Naive B cell (primary cell): ENCODE measurements at regions not wholly inside any gene's neighbourhood (a gene's known extent, or its start where the extent isn't known, plus 50 kb on each side); places are given as distances from the start of the nearest gene placed in this dataset.

Experiments
- ATAC-seq, 2 donors: fragments of 150-1000 bp; cut with Tn5 transposase; 2 replicates each; pipeline ENCODE4 v1.10.0; 2021; ENCODE audit warnings: low read depth in 2 of 2, mild to moderate bottlenecking in 2 of 2, moderate library complexity in 2 of 2
- DNase-seq: peaks from one replicate; pipeline ENCODE4 v3.0.0; 2022
- H3K27ac Mint-ChIP-seq, 6 donors: one replicate each; pipeline ENCODE4 v1.8.0; 2020 to 2022; ENCODE audit warnings: mild to moderate bottlenecking in 6 of 6, mixed read lengths in 6 of 6, moderate library complexity in 5 of 6, inconsistent platforms in 2 of 6
- H3K27me3 Mint-ChIP-seq, 3 donors: one replicate each; pipeline ENCODE4 v1.8.0; 2021 to 2022; ENCODE audit warnings: mixed read lengths in 3 of 3, mild to moderate bottlenecking in 1 of 3
- H3K36me3 Mint-ChIP-seq, 2 donors: one replicate each; pipeline ENCODE4 v1.8.0; 2020 to 2022; ENCODE audit warnings: mixed read lengths in 2 of 2, inconsistent platforms in 1 of 2, mild to moderate bottlenecking in 1 of 2
- H3K4me1 Mint-ChIP-seq, 3 donors: one replicate each; pipeline ENCODE4 v1.8.0; 2020 to 2022; ENCODE audit warnings: mixed read lengths in 3 of 3, inconsistent platforms in 1 of 3, mild to moderate bottlenecking in 1 of 3, moderate library complexity in 1 of 3
- H3K4me3 Mint-ChIP-seq, 8 donors: one replicate each; pipeline ENCODE4 v1.8.0; 2020 to 2022; ENCODE audit warnings: mild to moderate bottlenecking in 8 of 8, mixed read lengths in 8 of 8, moderate library complexity in 8 of 8, inconsistent platforms in 2 of 8
- H3K9me3 Mint-ChIP-seq, 7 donors: one replicate each; pipeline ENCODE4 v1.8.0; 2020 to 2022; ENCODE audit warnings: mixed read lengths in 7 of 7, mild to moderate bottlenecking in 5 of 7, inconsistent platforms in 2 of 7, moderate library complexity in 1 of 7

DNA sequence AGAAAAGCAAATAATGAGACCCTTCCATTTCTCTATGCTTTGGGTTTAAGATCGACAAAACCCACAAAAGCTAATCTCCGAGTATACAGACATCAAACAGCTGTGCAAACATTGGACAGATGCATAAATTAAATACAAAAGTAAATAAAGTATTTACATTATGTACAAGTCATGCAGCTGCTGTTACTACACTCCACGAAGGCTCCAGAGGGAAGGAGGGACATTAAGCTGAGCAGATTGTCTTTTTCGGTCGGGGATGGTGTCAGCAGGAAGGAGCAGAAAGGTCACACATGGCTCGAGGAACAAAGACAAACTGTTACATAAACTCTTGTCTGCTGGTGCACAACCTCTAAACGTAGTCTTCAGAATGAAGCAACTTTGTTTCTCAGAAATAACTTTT lies 88.8 kb upstream of the BARX2 start:
- no peak for ATAC-seq
- H3K4me1 Mint-ChIP-seq: no peaks in the 10 kb centered on the region
- no peaks in the 10 kb centered on the region for H3K9me3 Mint-ChIP-seq
- H3K27me3 Mint-ChIP-seq: peaks cover 29 to 44% (median 30%) of the 10 kb centered on the region in 3 donors
- no peaks in the 10 kb centered on the region for H3K36me3 Mint-ChIP-seq
- no peak overlapping the region for H3K27ac Mint-ChIP-seq
- H3K4me3 Mint-ChIP-seq: no peak overlapping the region
- no peak for DNase-seq

DNA sequence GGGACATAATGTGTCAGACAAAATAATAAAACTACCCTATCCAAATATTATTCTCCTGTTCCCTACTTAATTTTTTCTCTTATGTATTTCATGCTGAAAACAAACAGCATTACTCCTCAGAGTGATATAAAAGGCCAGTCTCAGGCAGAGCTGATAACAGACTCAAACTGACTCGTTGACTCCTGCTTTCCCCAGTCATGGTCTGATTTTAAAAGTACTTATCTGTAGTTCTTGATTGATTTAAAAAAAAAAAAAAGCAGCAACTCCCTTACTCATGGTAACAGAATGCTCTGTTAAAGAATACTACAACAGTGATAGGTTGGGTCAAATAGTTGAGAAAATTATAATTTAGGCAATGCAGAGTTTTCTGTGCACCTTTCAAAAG lies 90.3 kb upstream of the BARX2 start:
- ATAC-seq (no peak), DNase-seq (no peak)
- no peak overlapping the region for H3K4me3 Mint-ChIP-seq
- H3K4me1 Mint-ChIP-seq: peaks cover 3 to 6% (median 6%) of the 10 kb centered on the region in 3 donors
- peaks cover 21 to 35% (median 22%) of the 10 kb centered on the region in 3 donors for H3K27me3 Mint-ChIP-seq
- H3K9me3 Mint-ChIP-seq: no peaks in the 10 kb centered on the region
- peak overlapping the region in 1 of 6 donors; percentile 10 for H3K27ac Mint-ChIP-seq
- H3K36me3 Mint-ChIP-seq: no peaks in the 10 kb centered on the region

DNA sequence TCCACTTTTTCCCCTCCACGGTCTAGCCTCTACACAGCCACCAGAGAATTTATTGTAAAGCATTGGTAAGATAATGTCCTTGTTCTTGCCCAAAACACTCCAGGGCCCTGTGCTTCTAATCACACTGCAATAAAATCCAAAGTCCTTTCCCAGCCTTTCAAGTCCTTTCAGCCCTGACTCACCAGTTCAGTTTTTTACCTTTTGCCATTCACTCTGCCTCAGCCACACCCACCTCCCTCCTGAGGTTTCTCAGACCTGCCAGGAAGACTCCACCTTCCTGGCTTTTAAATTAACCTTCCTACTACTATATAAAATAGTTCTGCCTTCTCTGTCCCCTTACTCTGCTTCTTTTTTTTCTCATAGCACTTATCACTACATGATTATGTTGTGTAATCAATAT lies 91.0 kb upstream of the ARHGAP32 start:
- Mint-ChIP-seq H3K9me3 (no peaks in the 10 kb centered on the region), H3K36me3 (no peaks in the 10 kb centered on the region), H3K4me3 (peak overlapping the region in 2 of 8 donors; percentile 40 to 48), H3K27ac (no peak overlapping the region), H3K27me3 (peaks cover 4 to 15% (median 5%) of the 10 kb centered on the region in 3 donors), H3K4me1 (peaks cover 14 to 17% (median 16%) of the 10 kb centered on the region in 3 donors)
- no peak for ATAC-seq
- DNase-seq: no peak

DNA sequence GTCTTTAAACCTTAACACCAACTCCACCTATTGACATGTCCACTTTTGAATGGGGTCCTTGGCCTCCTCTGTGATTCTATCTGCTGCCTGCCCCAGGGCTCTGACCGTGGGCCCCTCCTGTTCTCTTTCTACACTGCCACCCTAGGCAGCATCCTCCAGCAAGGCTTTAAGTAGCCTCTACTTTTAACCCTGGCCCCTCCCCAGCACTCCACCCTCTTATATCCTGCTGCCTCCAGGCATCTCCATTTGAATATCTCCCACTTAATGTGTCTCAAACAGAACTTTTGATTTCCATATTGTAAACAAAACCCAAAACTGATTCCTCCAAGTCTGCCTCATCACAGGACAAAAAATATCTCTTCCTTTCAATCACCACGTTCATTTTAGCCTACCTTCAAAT lies 90.5 kb upstream of the ARHGAP32 start:
- H3K4me1 Mint-ChIP-seq: peaks cover 19 to 22% (median 21%) of the 10 kb centered on the region in 3 donors
- ATAC-seq: no peak
- H3K27ac Mint-ChIP-seq: no peak overlapping the region
- DNase-seq: no peak
- H3K4me3 Mint-ChIP-seq: peak overlapping the region in 2 of 8 donors; percentile 40 to 48
- no peaks in the 10 kb centered on the region for H3K9me3 Mint-ChIP-seq
- no peaks in the 10 kb centered on the region for H3K36me3 Mint-ChIP-seq
- H3K27me3 Mint-ChIP-seq: peaks cover 0 to 15% (median 5%) of the 10 kb centered on the region in 3 donors

DNA sequence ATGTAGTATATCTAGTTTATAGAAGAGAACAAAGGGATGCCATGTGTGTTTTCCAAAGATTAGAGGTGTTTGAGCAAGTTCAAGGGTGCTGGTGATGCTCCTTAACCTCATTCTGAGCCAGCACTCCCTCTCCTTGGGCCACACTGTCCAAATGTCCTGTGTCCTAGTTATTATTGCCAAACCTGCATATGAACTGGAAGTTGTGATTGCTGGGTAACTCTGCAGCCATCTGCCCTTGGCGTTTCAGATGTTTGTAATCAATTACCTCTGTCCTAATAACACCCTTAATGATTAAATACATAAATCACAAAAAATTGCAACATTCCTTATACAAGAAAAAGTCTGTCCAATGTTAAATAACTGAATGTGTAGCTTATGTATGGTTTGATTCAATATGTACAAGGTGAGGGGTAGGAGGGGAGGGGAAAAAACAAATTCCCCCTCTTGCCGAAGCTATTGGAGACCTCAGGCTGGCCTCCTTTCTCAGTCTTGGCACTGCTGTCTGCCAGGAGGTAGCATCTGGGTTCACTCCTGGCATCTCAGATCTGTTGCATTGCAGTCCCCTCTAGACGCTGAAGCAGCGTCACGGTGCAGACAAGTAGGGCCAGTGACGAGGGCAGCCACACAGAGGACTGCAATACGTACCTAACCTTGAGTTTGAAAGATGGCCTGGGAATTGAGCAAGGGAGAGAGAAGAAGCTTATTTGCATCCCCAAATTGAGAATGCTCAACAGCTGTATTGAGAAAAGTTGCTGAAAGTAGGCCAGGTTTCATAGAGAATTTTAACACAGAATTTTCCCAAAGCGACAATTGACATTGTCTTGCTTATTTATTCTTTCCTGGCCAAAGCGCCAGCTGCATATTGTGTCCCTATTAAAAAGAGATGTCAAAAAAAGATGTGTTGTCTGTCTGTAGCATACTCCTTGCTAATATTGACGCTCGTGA lies 89.6 kb upstream of the ARHGAP32 start:
- Mint-ChIP-seq H3K4me1 (peaks cover 28 to 31% (median 30%) of the 10 kb centered on the region in 3 donors), H3K4me3 (peak overlapping the region in 1 of 8 donors; percentile 84), H3K9me3 (no peaks in the 10 kb centered on the region), H3K27me3 (peaks cover 3 to 14% (median 5%) of the 10 kb centered on the region in 3 donors), H3K27ac (no peak overlapping the region), H3K36me3 (no peaks in the 10 kb centered on the region)
- no peak for ATAC-seq
- DNase-seq: no peak

DNA sequence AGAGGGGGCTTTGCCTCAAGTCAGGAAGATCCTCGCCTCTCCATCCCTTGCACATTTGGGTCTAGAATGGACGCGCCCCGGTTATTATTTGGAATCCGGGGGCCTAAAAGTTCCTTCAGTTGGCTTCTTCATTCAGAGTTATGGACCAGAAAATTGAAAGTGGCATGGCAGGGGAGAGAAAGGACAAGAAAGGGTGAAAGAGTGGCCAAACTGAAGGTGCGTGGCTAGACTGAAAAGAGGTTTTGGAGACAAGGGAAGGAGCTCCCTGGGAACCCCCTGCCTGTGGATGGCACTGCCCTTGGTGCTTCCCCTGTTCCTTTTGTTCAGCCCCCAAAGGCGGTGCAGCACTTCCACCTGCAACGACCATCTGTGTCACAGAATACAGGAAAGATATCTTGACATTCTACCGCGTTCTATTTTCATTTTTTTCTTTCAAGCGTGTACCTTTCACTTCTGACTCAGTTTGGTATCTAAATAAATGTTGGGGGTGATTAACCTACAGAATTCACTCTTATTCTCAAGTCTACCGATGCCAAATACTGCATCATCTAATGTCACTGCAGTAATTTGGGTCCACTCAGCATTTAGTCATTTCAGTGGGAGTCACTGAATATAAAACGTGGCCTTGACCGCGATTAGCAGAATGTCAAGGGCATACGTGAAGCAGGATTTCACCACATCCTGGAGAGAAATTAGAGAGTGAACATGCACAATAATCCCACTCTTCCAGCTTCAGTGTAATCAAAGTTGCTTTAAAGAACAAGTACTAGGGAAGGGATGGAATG lies 88.1 kb upstream of the ARHGAP32 start:
- no peak for ATAC-seq
- peaks cover 37 to 44% (median 40%) of the 10 kb centered on the region in 3 donors for H3K4me1 Mint-ChIP-seq
- H3K9me3 Mint-ChIP-seq: no peaks in the 10 kb centered on the region
- H3K27ac Mint-ChIP-seq: peak overlapping the region; percentile 55 to 92 (median 79)
- H3K36me3 Mint-ChIP-seq: no peaks in the 10 kb centered on the region
- peaks cover 0 to 9% (median 3%) of the 10 kb centered on the region in 3 donors for H3K27me3 Mint-ChIP-seq
- DNase-seq: peak; percentile 38
- H3K4me3 Mint-ChIP-seq: peak overlapping the region; percentile 84 to 92 (median 88)

DNA sequence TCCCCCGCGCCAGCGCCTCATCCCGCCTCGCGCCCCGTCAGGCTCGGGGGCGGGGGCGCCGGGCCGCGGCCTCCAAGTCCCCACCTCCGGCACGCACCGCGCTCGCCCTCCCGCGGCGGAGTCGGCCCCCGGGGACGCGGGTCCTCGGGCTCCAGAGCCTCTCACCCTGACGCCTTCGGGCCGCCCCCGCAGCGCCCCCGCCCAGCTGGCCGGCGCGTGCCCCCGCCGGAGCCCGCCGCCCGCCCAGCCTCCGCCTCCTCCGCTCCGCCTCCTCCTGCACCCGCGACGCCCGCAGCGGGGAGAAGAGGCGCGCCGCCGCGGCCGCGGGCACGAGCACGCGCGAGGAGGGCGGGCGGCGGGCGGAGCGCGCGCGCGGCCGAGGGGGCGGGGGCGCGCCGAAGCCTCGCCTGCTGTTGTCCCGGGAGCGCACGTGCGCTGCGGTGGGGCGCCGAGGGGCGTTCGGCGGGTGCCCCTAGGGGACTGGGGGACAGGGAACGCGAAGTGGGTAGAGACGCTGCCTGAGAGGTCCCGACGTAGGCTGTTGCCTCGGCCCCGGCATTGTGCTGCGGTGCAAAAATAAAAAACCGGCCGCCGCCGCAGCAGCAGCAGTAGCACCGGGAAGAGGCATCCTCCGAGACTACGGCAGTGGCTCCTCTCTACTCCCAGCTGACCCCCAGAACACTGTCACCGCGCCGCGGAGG lies 87.4 kb upstream of the ARHGAP32 start:
- ATAC-seq (peak; percentile 81 to 82), DNase-seq (peak; percentile 87)
- H3K4me3 Mint-ChIP-seq: peak overlapping the region; percentile 84 to 92 (median 88)
- no peaks in the 10 kb centered on the region for H3K36me3 Mint-ChIP-seq
- no peaks in the 10 kb centered on the region for H3K9me3 Mint-ChIP-seq
- peaks cover 37 to 50% (median 46%) of the 10 kb centered on the region in 3 donors for H3K4me1 Mint-ChIP-seq
- peaks cover 0 to 9% (median 3%) of the 10 kb centered on the region in 3 donors for H3K27me3 Mint-ChIP-seq
- H3K27ac Mint-ChIP-seq: peak overlapping the region; percentile 55 to 92 (median 76)

DNA sequence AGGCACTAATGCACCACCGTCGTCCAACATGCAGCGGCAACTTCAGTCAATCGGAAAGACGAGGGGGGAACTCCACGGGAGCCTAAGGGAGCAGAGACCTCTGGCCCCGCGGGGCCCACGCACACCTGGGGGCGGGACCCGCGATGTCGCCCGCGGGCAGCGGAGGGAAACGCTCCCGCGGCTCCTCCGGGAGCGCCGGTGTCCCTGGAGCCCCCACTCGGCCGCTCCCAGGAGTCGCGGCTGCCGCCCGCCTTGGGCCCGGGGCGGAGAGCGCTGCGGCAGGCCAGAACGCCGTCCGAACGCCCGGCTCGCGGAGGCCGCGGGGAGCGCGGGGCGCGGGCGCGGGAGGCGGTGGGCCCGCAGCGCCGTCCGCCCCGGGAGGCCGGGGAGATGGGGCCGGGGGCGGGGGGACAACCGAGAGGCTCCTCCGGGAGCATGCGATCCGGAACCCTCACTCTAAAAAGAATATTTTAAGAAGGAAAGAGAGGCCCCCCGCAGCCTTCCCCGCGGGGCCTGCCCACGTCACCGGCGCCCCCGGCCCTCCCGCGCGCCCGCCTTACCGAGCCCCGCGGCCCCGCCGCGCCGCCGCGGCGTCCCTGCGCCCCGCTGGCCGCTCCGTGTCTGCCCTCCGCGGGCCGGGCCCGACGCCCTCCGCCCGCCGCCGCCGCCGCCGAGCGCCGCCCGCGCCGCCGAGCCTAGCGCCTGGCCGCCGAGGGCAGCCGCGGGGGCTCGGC lies 86.6 kb upstream of the ARHGAP32 start:
- peak overlapping the region; percentile 84 to 96 (median 94) for H3K4me3 Mint-ChIP-seq
- peak; percentile 29 to 40 for ATAC-seq
- no peaks in the 10 kb centered on the region for H3K9me3 Mint-ChIP-seq
- peak; percentile 41 for DNase-seq
- H3K36me3 Mint-ChIP-seq: no peaks in the 10 kb centered on the region
- peaks cover 43 to 57% (median 53%) of the 10 kb centered on the region in 3 donors for H3K4me1 Mint-ChIP-seq
- peaks cover 0 to 9% (median 3%) of the 10 kb centered on the region in 3 donors for H3K27me3 Mint-ChIP-seq
- peak overlapping the region in 5 of 6 donors; percentile 61 to 95 (median 88) for H3K27ac Mint-ChIP-seq

DNA sequence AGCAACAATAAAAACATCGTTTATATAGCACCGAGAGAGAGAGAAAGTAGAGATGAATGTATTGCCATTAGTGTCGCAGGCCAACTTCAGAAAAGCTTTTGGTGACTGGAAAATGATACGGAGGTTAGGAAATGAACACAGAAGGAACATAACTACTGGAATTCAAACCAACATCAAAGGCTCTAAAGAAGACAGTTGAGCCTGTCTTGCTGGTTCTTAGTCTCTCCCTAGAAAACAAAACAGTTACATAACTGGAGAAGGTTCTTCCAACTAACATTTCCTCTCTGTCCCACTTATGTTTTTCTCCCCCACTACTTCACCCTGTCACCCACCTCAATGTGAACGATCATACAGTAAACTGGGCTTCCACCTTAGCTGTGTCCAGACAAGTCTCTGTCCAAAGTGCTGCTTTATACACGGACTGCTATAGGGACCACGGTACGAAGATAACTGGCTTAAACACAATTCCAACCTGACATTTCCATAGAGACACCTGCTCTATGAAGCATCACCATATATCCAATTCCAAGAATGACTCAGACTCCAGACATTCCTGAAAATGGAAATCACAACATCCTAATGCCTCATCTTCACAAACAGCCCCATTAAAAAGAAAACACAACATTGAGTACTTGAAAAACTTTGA lies 85.2 kb upstream of the ARHGAP32 start:
- Mint-ChIP-seq H3K27ac (peak overlapping the region in 4 of 6 donors; percentile 50 to 95 (median 80)), H3K9me3 (no peaks in the 10 kb centered on the region), H3K4me3 (peak overlapping the region in 7 of 8 donors; percentile 84 to 96 (median 93)), H3K36me3 (no peaks in the 10 kb centered on the region), H3K4me1 (peaks cover 53 to 71% (median 67%) of the 10 kb centered on the region in 3 donors), H3K27me3 (peaks cover 0 to 3% (median 0%) of the 10 kb centered on the region in 3 donors)
- no peak for DNase-seq
- no peak for ATAC-seq

DNA sequence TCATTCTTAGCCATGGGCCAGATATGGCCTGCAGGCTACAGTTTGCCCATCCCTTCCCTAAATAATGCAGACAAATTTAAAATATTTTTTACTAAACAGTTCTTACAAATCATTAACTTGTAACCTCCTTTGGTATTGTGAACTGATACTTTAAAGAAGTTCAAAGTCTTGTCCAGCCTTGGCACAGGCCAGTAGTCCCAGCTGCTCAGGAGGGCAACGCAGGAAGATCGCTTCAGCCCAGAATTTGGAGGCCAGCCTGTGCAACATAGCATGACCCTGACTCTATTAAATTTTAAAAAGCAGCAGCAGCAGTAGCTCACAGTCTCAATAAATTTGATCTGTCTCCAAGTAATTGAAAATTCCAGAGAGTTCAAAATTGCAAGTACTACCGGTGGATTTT lies 83.7 kb upstream of the ARHGAP32 start:
- no peak for ATAC-seq
- no peak overlapping the region for H3K27ac Mint-ChIP-seq
- H3K4me1 Mint-ChIP-seq: peaks cover 64 to 84% (median 82%) of the 10 kb centered on the region in 3 donors
- no peak for DNase-seq
- peak overlapping the region in 6 of 8 donors; percentile 17 to 66 (median 34) for H3K4me3 Mint-ChIP-seq
- H3K36me3 Mint-ChIP-seq: no peaks in the 10 kb centered on the region
- H3K9me3 Mint-ChIP-seq: no peaks in the 10 kb centered on the region
- peaks cover 0 to 3% (median 0%) of the 10 kb centered on the region in 3 donors for H3K27me3 Mint-ChIP-seq

DNA sequence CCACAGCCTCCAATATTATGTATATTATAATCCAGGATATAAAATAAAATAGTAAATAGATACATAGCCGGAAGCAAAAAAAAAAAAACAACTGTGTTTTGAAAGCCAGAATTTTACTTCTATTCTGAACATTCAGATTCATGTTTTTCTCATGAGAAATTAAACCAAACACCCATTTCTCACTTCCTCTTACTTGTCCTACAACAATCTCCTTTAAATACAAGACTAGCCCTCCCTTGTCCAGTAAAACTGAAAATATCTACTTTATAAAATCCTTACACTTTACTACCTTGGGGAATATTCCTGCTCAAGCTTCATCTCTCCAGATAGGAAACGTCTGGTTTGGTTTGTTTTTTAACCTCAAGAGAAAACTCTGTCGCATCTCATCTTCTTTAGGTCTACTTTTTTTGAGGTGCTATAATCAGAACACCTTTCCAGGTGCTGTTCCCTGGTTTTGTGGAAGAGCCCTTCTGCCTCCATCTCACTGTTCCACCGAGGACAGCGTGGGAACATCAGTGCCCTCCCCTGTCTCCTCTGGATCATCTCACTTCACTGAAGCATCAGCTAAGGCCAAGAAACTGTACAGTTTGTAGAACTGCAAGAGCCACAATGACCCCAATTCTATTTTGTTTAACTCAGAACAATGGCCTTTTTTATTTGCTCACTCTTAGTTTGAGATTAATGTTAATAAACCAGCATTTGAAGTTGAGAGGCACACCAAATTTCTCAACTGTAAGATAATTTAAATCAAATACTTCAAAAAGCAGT lies 82.0 kb upstream of the ARHGAP32 start:
- DNase-seq (no peak), ATAC-seq (no peak)
- peaks cover 0 to 3% (median 0%) of the 10 kb centered on the region in 3 donors for H3K27me3 Mint-ChIP-seq
- H3K36me3 Mint-ChIP-seq: no peaks in the 10 kb centered on the region
- peak overlapping the region; percentile 44 to 95 (median 81) for H3K27ac Mint-ChIP-seq
- peak overlapping the region; percentile 8 to 90 (median 80) for H3K4me3 Mint-ChIP-seq
- H3K4me1 Mint-ChIP-seq: peaks cover 59 to 84% (median 80%) of the 10 kb centered on the region in 3 donors
- H3K9me3 Mint-ChIP-seq: no peaks in the 10 kb centered on the region
